ENCODE measurements at regions not wholly inside any gene's neighbourhood (a gene's known extent, or its start where the extent isn't known, plus 50 kb on each side); places are given as distances from the start of the nearest gene placed in this dataset.
A peak's percentile ranks its signal among the peaks of the same experiment; 100 is the strongest.

- DNase-seq (ENCODE audit: low spot score) = no peak
Measured at GRCh38 chr4:175871774-175872405, 59.8 kb upstream of the GPM6A start.

DNA sequence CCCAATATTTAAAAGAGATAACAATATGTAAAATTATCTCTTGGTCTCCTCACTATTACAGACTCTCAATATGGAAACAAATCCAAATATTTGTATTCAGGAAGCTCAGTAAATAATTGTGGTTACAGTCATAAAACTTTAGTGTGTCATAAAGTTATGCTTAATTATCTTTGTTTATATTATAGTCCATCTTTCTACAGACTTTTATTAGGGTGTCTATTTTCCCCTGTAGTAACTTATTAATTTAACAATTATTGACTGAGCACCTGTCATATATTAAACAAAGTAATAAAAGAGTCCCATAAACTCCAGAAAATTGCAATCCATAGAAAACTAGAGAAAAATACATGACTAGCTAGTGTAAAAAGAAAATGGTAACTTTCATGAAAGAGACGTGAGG is 61.6 kb upstream of the GPM6A start:
- no peak for DNase-seq (ENCODE audit: low spot score)

- no peak for DNase-seq (ENCODE audit: low spot score)
Measured at GRCh38 chr4:175874306-175874705, 62.2 kb upstream of the GPM6A start.

- DNase-seq (ENCODE audit: low spot score) = no peak
Measured at GRCh38 chr4:175875993-175876771, 64.1 kb upstream of the GPM6A start.

- no peak for DNase-seq (ENCODE audit: low spot score)
Measured at GRCh38 chr4:175882891-175883290, 70.8 kb upstream of the GPM6A start.

DNA sequence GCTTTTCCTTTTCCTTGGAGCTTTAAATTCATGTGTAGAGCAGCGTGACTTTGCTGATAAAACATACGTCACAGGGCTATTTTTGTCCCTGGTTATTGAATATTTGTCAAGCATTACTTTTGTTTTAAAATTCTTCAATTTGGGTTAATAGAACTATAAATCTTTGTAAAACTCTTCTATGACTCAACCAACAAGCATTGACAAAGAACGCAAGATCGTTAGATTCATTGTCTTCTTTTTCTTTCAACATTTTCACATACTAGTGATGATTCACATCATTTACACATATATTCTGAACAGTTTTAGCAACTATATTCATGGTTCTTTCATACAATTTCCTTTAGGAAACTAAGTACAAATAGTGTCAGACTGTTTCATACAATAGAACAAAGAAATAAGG is 72.0 kb upstream of the GPM6A start:
- no peak for DNase-seq (ENCODE audit: low spot score)

DNA sequence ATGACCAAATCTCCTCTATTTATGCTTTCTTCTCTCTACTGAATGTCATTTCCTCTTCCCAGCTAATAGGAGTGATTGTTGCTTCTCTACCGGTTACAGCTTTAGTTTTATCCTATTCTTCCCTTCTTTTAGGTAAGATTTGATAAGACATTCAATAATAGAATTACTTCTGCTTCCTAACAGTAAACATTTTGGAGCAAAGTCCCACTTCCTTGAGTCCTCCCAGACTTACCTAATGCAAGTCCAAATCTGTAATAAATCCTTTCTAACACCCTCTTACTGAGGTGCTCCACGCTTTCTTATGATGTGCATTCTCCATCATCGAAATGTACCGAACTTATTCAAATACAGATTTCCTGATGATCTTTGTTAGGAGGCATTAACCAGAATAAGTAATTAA is 79.2 kb upstream of the GPM6A start:
- no peak for DNase-seq (ENCODE audit: low spot score)

GRCh38 chr4:175891851-175892250 is 79.8 kb upstream of the GPM6A start:
- peak; percentile 3 for DNase-seq (ENCODE audit: low spot score)

DNA sequence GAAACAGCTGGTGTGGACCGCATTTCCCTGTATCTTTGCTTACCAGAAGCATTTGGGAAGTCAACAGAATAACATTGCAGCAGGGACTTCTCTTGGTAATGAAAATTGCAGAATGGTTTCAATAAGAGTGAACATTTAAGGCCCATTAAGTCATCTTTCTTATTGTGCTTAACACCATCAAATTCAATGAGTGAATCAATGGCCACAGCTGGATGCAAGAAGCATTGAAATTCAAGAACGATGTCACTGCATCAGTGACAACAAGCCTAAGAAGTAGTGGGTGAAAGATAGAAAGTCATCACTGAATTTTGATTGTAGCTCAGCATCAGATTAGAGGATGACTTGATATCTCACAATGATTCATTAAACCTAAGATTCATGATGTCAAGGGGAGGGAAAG is 93.9 kb upstream of the GPM6A start:
- no peak for DNase-seq (ENCODE audit: low spot score)

DNA sequence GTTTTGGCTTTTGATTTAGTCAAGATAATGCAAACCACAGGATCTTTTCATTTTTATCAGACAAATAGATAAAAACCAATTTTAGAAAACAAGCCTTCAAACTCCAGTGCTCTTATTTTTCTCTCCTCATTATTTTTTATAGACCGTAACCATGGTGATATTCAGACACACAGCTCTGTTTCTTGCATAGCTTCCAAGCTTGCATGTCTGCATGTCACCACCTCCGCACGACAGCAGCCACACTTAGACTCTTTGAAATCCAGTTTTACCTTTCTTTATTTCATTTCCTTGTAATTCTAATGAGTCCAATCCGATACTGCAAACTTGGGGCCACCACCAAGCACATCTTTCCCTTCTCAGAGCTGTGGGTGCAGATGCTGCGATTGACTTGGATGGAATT is 94.3 kb upstream of the GPM6A start:
- DNase-seq (ENCODE audit: low spot score) = no peak

GRCh38 chr4:175910700-175911099 is 98.6 kb upstream of the GPM6A start:
- DNase-seq (ENCODE audit: low spot score) = no peak

GRCh38 chr4:175916626-175917351 is 104.7 kb upstream of the GPM6A start:
- no peak for DNase-seq (ENCODE audit: low spot score)

- DNase-seq (ENCODE audit: low spot score) = no peak
Measured at GRCh38 chr4:175927121-175927520, 115.1 kb upstream of the GPM6A start.

- no peak for DNase-seq (ENCODE audit: low spot score)
Measured at GRCh38 chr4:175929441-175929840, 117.4 kb upstream of the GPM6A start.

DNA sequence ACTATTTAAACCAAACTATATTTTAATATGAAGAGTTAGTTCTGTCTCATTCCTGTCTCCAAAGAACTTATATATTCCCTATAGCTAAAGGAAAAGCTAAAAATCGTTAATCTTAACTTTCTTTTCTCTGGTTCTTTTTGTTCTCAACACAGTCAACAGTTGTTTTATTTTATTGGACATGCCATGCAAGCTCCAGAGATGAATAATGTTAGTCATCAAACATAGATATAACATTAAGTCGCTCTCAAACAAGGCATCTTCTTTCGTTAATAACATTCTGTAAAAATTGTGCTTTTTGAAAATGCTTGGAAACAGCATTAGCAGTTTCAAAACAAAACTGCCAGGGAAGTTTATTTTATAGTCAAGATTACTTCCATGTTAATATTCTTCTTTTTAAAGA is 117.9 kb upstream of the GPM6A start:
- no peak for DNase-seq (ENCODE audit: low spot score)

DNA sequence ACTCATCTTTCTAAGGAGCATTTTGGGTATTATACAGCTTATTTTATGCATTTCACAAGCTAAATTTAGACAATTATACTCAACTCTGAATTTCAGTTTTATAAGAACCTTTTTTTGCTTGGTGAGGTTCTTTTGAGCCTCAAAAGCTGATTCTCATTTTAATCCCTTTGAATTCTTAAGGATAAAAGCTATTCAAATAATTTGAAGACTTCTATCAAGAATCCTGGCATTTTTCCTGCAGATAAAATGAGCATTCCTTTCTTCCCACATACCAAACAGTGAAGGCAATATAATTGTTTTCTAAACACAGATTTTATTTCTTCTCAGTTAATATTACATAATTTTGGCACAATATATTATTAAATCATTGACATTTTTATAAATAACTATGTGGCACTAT is 118.4 kb upstream of the GPM6A start:
- no peak for DNase-seq (ENCODE audit: low spot score)

- no peak for DNase-seq (ENCODE audit: low spot score)
Measured at GRCh38 chr4:175932116-175932515, 120.1 kb upstream of the GPM6A start.

DNA sequence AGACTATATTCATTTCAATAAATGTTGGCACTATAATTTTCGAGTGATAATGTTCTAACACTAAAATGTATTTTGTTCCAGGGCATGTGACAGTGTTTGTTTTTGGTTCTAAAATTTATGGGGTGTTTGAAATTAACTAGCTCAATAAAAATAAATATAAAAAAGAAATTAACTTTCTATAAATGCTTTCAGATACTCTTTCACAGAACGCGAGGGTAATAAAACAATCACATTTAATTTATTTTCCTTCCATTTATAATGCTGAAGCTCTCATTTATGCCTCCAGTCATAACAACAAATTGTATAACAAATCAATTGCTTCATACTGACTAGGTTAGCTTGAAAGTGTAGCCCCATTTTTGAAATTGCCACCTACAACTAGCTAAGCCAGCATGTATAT is 122.4 kb upstream of the GPM6A start:
- DNase-seq (ENCODE audit: low spot score) = no peak

- DNase-seq (ENCODE audit: low spot score) = no peak
Measured at GRCh38 chr4:175935016-175935661, 123.1 kb upstream of the GPM6A start.

- no peak for DNase-seq (ENCODE audit: low spot score)
Measured at GRCh38 chr4:175944126-175944910, 121.3 kb upstream of the WDR17 start.

- DNase-seq (ENCODE audit: low spot score) = no peak
Measured at GRCh38 chr4:175946472-175947116, 119.0 kb upstream of the WDR17 start.
